NCI-H1436 (cell line): ENCODE measurements at regions not wholly inside any gene's neighbourhood (a gene's known extent, or its start where the extent isn't known, plus 50 kb on each side); places are given as distances from the start of the nearest gene placed in this dataset.

Experiments used
- DNase-seq: peaks from one replicate; lab custom pipeline; 2025; lab: John Stamatoyannopoulos, UW

DNA sequence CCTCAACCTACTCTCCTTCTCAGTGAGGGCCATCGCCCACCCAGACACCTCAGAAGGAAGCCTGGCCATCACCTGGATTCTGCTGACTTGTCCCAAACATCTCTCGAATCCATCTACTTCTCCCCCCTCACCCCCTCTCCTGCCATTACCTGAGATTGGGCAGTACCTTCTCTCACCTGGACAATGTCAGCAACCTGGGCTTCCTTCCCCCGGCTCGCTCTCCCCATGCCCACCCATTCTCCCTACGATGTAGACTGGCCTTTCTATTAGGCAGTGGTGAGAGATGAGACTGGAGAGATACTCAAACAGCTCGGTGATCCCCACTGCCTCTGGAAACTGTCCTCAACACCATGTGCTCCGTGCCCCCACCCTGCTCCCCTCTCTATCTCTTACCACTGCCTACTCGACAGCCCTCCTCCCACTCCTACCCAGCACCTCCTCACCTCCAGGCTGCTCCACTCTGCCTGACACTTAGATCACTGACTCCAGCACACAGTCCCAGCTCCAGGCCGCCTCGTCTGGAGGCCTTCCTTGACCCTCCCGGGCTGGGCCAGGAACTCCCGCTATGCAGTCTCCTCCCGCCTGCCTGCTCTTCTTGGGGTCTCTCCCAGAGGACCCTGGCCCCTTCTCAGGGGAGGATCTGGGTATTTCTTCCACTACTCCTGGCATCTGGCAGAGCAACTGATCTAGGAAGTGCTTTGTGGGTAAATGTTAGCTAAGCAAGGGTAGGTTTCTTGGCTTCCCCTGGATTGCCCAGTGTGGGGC, 235.8 kb upstream of the NLRP1 start:
- DNase-seq = no peak

DNA sequence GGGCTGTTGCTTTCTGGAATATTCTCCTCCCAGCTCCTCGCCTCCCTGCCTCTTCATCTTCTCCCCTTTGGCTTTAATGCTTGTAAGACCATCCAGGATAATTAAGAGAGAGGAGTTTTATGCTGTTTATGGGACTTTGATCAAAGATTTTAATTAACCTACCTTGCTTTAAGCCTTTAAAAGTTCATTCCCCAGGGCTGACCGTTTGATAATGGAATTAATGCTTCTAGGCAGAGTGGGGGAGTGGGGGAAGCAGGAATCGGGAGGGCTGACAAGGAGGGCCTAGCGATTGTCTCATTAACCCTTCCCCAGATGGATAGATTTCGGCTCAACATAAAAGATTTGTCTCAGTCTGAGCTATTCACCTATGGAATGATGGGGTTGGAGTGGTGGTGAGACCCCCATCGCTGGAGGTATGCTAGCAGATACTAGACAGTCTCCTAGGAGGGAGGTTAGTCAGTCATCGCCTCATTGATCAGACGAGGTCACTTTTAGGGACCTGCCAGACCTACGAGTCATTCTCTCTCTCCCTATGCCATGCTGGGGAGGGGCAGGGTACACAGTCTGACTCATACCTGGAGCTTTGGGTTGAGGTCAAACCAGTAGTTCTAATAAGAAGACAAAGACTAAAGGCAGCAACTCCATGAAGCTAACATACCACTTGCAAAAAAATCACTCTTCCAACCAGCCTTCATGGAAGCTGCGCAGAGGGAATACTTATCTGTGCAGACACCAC, 236.6 kb upstream of the NLRP1 start:
- DNase-seq = no peak

DNA sequence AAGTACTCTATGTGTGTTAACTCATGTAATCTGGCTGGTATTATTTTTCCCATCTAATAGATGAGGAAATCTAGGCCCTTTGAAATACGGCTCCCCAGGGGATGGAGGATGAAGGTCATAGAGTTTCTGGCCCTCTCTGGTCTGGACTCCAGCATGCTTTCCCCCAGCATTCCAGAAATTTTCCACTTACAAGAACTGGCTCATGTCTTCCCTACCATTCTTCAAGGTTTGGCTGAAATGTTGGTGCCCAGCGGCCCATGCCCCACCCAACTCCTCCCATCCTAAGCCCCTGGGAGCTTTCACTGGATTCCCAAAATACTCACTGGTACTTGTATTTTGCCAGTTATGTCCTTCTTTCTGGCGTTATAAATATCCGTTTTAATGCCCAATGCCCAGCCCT, 237.5 kb upstream of the NLRP1 start:
- DNase-seq = no peak

DNA sequence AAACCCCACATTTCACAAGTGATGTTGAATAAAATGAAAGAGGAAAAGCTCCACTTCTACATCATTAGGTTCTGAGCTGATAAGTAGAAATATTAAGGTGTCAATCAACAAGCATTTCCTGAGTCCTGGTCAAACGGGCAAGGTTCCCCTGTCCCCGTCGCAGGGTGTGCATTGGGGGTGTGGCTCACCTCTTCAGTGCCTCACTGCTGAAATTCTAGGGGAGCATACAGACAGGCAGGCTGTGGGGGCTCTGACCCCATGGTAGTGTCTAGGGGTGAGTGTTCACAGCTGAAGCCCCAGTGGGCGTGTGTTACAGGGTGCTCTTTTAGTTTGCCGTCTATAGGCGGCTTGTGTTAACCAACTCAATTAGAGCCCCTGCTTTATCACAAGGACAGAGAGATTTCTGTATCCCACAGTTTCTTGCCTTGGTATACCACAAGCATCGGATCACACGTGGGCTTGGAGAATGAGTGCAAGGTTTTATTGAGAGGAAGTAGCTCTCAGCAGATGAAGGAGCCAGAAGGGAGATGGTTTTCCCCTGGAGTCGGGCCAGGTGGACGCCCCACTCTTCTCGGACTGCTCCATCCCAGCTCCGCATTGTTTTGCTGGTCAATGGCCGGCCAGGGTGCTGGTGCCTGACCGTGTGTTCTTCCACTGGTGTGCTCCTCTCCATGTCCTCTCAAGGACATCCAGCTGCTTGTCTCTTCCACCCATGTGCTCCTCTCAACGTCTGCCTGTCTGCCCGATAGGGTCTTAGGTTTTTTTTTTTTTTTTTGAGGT, 238.2 kb upstream of the NLRP1 start:
- DNase-seq = no peak

DNA sequence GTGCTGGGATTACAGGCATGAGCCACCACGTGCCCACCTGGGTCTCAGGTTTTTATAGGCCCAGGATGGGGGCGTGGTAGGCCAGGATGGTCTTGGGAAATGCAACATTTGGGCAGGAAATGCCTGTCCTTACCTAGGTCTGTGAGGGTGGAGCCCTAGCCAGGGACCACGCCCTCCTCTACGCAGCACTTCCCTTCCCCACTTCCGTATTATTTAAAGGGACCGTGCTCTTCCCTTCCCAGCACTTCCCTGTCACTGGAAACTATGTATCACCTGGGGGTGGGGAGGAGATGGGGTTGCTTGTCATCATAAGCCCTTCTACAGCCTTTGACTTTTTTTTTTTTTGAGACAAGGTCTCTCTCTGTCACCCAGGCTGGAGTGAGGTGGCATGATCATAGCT, 238.9 kb upstream of the NLRP1 start:
- DNase-seq = no peak

DNA sequence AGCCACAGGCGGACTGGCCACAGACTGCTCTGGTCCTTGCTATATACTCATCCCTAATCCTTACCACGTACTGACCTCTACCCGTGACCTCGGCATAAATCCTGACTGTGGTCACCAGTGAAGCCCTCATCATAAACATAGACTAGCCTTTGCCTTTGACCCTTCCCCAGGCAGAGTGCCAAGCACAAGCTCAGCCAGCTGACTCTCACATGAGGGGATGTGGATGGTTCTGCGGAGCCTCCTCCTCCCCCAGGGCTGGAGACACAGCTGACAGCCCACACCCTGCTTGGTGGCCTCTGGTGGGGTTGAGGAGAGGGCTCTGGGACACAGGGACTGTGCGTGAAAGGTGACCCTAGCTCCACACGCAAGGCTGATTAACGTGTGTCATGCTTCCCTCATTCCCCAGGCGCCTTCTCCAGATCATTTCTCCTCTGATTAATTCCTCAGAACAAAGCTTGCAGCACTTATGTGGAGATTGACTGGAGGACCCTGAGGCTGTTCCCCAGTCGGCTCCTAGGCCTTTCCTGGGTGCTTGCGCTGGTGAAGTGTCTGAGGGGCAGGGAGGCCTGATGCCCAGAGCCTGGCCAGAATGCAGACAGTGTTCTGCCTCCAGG, 241.5 kb upstream of the NLRP1 start:
- no peak for DNase-seq

DNA sequence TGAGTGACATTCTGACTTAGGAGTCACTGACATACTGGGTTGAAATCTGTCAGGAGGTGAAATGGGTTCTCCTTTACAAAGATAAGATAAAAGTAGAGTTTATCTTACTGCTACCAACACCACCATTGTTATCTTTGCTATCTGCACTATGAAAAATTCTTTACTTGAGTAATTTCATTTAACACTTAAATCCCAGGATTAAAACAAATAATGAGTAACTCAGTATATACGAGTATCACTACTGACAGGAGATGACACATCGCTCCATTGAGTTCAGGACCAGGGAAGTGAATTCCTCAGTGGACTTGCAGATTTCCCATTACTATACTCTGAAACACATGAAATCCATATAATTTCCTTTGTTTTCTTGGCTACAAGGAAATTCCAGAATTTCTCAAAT, 242.1 kb upstream of the NLRP1 start:
- DNase-seq = no peak

DNA sequence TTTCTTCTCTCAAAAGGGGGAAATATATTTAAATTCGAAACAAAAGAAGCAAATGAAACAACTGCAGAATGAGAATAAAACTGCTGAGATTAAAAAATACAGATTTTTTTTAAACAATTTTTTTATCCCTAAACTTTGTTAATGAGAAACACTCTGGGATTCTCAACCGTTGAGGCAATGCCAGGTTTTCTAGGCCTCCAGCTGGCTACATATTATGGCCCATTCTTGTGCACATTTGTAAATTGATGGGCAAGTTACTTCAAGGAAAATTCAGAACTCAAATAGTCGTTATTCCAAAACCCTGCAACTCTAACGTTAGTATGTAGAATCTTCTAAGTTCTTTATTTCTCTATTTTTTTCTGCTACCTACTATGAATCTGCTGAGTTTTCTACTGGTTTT, 239.3 kb upstream of the WSCD1 start:
- DNase-seq = no peak

DNA sequence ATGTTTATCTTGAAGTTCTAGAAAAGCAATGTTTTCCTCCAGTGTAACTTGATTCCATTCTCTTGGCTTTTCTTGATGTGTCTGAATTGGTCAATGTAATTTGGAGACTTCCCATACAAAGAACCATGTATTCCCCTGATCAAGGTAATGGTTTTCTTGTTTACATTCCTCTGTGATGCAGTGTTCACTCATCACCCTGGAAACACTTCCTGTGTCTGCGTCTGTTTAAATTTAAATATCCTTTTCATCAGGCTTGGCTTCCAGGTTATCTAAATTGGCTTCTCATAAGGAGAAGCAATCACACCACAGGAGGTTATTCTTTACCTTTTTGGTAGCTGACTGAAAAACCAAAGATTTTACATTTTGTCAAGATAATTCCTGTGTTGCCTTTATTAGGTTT, 237.3 kb upstream of the WSCD1 start:
- DNase-seq = peak; percentile 64

DNA sequence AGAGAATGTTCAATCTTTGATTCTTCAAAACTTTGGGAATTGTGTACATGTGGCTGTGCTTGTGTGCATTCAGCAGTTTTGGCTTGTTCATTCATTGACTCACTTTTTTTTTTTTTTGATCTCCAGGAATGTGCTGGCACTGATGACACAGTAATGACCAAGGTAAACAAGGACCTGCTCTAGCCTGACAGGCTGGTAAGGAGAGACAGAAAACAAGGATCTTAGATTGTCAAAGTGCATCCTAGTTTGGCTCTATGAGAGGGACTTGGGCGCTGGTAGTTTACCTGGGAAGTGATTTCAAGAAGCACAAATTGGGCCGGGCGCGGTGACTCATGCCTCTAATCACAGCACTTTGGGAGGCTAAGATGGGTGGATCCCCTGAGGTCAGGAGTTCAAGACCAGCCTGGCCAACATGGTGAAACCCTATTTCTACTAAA, 233.1 kb upstream of the WSCD1 start:
- DNase-seq = no peak

DNA sequence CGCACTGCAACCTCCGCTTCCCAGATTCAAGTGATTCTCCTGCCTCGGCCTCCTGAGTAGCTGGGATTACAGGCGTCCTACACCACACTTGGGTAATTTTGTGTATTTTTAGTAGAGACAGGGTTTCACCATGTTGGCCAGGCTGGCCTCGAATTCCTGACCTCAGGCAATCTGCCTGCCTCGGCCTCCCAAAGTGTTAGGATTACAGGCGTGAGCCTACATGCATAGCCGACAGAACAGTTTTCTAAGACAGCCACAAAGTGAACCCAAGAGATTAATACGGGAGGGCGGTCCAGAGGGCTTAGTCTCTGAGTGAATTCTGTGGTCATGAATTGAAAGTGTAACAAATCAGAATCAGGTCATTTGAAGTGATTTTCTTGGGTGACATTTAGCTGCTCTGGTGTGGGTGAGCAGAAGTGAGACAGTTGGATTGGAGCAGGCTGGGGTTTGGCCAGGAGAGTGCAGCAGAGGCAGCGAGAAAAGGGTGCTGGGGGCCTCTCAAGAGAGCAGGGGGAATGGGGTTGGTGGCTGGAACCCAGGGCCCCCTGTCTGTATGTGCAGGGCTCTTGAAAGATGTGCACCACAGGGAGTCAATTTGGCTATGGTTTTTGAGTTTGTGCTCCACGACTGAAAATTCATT, 231.4 kb upstream of the WSCD1 start:
- no peak for DNase-seq

DNA sequence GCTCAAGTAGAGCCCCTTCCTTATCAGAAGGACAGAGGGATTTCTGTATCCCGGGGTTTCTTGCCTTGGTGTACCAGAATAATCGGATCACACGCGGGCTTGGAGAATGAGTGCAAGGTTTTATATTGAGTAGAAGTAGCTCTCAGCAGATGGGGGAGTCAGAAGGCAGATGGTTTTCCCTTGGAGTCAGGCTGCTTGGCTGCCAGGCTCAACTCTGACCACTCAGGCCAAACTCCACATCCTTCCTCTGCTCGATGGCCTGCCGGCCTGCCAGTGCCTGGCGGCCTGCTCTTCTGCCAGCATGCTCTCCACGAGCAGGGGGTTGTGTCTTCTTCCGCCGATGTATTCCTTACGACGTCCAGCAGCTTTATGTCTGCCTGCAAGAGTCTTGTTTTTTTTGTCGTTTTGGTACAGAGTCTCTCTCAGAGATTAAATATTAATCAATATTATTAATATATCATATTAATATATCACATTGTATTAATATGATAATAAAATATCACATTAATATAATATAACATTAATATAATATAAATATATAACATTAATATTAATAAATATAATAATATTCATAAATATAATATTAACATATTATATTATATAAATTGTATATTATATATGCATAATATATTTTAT, 229.2 kb upstream of the WSCD1 start:
- no peak for DNase-seq

DNA sequence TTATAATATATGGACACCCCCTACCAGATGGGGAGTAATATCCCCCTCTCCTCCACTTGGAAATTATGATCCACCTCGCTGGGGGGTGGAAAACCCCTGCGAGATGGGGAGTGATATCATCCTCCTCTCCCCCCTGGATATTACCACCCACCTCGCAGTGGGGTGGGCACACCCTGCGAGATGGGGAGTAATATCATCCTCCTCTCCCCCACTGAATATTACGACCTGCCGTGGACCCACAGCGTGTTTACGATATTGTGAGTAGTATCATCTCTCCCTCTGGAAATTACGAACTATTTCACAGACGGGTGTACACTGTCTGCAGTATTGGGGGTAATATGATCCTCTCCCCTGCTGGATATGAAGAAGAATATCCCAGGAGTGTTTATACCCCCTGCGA, 228.3 kb upstream of the WSCD1 start:
- no peak for DNase-seq

DNA sequence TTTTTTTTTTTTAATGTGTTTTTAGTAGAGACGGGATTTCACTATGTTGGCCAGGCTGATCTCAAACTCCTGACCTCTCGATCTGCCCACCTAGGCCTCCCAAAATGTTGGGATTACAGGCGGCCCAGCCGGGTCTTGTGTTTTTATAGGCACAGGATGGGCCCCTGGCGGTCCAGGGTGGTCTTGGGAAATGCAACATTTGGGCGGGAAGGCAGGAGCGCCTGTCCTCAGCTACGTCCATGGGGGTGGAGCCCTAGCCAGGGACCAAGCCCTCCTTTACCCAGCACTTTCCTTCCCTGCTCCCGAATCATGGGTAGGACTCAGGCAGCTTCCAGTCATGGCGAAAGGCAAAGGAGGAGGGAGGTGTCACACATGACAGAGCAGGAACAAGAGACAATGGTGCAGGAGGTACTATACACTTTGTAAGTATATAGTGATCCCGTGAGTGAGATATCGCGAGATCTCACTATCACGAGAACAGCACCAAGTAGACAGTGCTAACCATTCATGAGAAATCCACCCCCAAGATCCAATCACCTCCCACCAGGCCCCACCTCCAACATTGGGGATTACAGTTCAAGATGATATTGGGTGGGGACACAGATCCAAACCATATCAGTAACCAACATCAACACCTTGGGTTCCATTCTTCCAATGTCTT, 226.7 kb upstream of the WSCD1 start:
- DNase-seq = no peak

DNA sequence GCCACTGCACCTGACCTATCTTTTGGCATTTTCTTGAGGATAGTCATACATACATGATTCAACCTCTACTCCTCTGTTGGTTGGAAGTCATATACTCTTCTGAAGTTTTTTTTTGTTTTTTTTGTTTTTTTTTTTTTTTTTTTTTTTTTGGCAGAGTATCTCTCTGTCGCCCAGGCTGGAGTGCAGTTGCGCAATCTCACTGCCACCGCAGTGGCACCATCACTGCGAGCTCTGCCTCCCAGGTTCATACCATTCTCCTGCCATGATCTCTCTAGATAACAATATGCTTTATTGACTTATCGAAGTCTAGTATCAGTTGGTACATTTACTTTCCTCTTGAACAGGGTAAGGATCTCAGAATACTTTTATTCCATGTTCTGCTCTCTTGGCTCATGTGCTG, 224.2 kb upstream of the WSCD1 start:
- DNase-seq = no peak

DNA sequence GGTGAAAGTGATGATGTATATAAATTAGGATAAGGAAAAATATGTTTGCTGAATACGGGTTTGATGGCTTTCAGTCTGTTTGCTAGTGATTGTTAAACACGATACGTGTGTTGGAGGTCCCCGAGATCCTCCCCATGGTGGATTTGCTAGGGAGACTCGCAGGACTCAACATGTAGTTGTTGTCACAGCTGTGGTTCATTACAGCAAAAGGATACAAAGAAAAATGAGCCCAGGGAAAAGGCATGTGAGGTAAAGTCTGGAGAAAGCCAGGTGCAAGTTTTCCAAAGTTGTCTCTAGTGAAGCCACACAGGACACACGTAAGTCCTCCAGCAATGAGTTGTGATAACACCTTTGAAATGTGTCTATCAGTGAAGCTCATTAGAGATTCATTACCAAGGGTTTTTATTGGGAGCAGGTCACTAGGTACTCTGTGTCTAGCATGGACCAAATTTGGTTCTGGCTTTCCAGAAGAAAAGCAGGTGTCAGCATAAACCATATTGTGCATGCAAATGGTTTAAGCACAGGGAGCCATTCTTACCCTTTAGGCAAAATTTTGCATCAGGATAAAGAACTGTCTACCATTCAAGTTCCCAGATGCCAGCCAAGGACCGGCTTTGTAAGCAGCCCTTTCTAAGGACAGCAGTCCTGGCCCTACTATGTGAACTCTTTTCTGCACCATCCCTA, 215.2 kb upstream of the WSCD1 start:
- no peak for DNase-seq

DNA sequence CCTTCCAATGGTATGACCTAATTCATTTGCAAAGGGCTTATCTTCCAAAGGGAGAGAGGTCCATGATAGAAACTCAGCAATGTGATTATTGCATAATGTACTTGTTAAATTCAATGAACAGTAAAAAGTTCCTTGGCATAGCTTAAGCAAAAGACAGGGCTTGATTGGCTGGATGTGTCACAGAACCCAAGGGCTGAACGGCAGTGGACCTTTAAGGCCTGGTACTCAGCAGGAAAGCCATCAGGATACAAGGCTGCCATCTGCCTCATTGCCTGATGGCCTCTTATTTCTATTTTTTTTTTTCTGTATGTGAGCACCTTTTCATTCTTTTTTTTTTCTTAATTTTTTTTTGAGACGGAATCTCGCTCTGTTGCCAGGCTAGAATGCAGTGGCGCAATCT, 208.9 kb upstream of the WSCD1 start:
- DNase-seq = no peak

DNA sequence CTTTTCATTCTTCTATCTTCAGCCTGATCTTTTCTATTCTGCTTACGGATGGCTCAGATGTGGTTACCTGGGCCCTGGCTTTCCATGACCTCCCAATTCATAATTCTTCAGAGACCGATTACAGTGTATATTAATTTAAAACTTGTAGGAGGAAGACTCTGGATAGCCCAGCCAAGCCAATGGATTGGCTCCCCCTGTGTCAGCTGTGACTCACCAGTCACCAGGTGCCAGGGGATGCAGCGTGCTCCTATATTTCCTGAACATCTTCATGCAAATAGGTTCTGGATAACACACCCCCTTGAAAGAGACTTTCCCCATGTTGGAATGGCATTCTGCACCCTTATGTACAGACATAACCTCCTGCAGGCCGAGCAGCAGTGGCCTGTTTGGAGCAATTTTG, 208.3 kb upstream of the WSCD1 start:
- DNase-seq = no peak

DNA sequence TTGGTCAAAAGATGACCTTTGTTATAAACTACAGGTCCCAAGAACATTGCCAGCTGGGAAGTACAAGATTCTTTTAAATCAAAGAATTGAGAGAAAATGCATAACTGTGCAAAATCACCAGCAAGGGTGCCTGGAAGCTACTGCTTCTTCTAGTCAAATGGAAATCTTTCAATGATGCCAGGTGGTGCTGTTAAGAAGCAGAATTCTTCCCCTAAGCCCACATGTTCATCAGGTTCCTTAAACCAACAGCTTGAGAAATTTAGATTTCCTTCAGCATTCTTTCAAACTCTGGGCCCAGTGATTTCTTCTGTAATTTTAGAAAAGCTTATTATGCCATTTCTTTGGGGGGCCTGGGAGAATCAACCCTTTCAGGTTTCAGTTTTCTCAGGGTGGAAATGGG, 207.8 kb upstream of the WSCD1 start:
- DNase-seq = no peak
